ENCODE measurements at regions not wholly inside any gene's neighbourhood (a gene's known extent, or its start where the extent isn't known, plus 50 kb on each side); places are given as distances from the start of the nearest gene placed in this dataset.

GRCh38 chr6:95142661-95143335 is 434.5 kb upstream of the MANEA start (continued):
- TF ChIP-seq ZBTB4 (CRISPR knock-in tag; IDR thresholded peaks at IDR 0.05), result no peak
- TF ChIP-seq SIN3A (IDR thresholded peaks at IDR 0.05; ENCODE audit: low read depth, low read length), result no peak
- TF ChIP-seq CEBPB (IDR thresholded peaks at IDR 0.05; ENCODE audit: borderline replicate concordance in 1 of 2, low read depth in 2 of 2, low read length in 2 of 2), result no peak

- Histone ChIP-seq H3K9me3 (replicated peaks; ENCODE audit: control insufficient read depth, insufficient read depth, low read length) (no peaks in the 10 kb centered on the region), H2AFZ (ENCODE audit: control insufficient read depth, low read depth, low read length) (no peak overlapping the region), H3K36me3 (ENCODE audit: control insufficient read depth in 2 of 2, insufficient read depth in 2 of 2, low read length in 1 of 2) (no peaks in the 10 kb centered on the region), H3K27me3 (replicated peaks in 1 of 2; ENCODE audit: control insufficient read depth in 2 of 2, insufficient read depth in 2 of 2, low read length in 1 of 2) (no peaks in the 10 kb centered on the region; a peak in 1 of 4 replicates), H3K79me2 (ENCODE audit: control insufficient read depth, insufficient read depth, low read length) (no peaks in the 10 kb centered on the region), H4K20me1 (ENCODE audit: control insufficient read depth, insufficient read depth) (no peaks in the 10 kb centered on the region), H3K4me3 (no peak overlapping the region), H3K4me1 (ENCODE audit: control insufficient read depth, insufficient read depth, low read length) (no peaks in the 10 kb centered on the region), H3K9ac (ENCODE audit: control insufficient read depth, insufficient read depth, low read length) (no peak overlapping the region), H3K27ac (ENCODE audit: control insufficient read depth, insufficient read depth) (no peak overlapping the region), H3K4me2 (ENCODE audit: control insufficient read depth, insufficient read depth) (no peak overlapping the region)
- RAD21 ChIA-PET (ENCODE audit: unreplicated experiment), result no interaction called here
- no peak for DNase-seq (ENCODE audit: low read depth, low spot score)
- intact Hi-C loops (cut with micrococcal nuclease; ENCODE audit: unreplicated experiment) (no loop called here), in situ Hi-C loops (cut with MboI) (no loop called here)
- 12% methylated on average over 5 of the region's 5 CpGs for WGBS (ENCODE audit: insufficient coverage, insufficient replicate concordance, low lambda C conversion rate, missing lambda C conversion rate)
- TF ChIP-seq MYB (IDR thresholded peaks at IDR 0.05; ENCODE audit: borderline replicate concordance, low read depth, low read length) (no peak), IKZF2 (IDR thresholded peaks at IDR 0.05) (no peak), HDAC6 (IDR thresholded peaks at IDR 0.05; ENCODE audit: unreplicated experiment) (no peak), PAX8 (IDR thresholded peaks at IDR 0.05) (no peak)
- no TSS peak for BruUV-seq (replicated peaks)
- SMC1A ChIA-PET (ENCODE audit: uncharacterized antibody, unreplicated experiment), result no interaction called here
- POLR2A ChIA-PET, result no interaction called here
- no peak for FAIRE-seq
- no peak for ATAC-seq
- CTCF ChIA-PET, result no interaction called here
These were observed 433.7 kb upstream of the MANEA start for GRCh38 chr6:95143408-95144180.

Data from GM12878 (cell line).